22Rv1 (cell line): ENCODE measurements at regions not wholly inside any gene's neighbourhood (a gene's known extent, or its start where the extent isn't known, plus 50 kb on each side); places are given as distances from the start of the nearest gene placed in this dataset.

Experiments
- H3K27ac ChIP-seq: fragments of 450-650 bp; 2 replicates; pipeline ENCODE4 v1.5.1; 2017
- CTCF ChIP-seq: fragments of 450-650 bp; IDR thresholded peaks from 2 replicates; pipeline ENCODE4 v1.5.1; 2017; ENCODE audit warnings: mild to moderate bottlenecking
- ZFX ChIP-seq: fragments of 450-650 bp; IDR thresholded peaks from 2 replicates; pipeline ENCODE4 v1.6.1; 2017; ENCODE audit warnings: antibody characterized with exemption, borderline replicate concordance

- H3K27ac ChIP-seq, result no peak overlapping the region
- TF ChIP-seq CTCF (no peak), ZFX (no peak)
These were observed 107.8 kb upstream of the OXGR1 start for GRCh38 chr13:97101912-97102708.

- TF ChIP-seq CTCF, result no peak
- TF ChIP-seq ZFX, result no peak
- no peak overlapping the region for H3K27ac ChIP-seq
These were observed 112.0 kb upstream of the OXGR1 start for GRCh38 chr13:97106323-97106722.

- TF ChIP-seq CTCF (no peak), ZFX (no peak)
- H3K27ac ChIP-seq, result no peak overlapping the region
These were observed 113.7 kb upstream of the OXGR1 start for GRCh38 chr13:97107815-97108529.

- no peak overlapping the region for H3K27ac ChIP-seq
- TF ChIP-seq ZFX (no peak), CTCF (no peak)
These were observed 113.6 kb upstream of the MBNL2 start for GRCh38 chr13:97108530-97108900.

GRCh38 chr13:97109256-97109655 is 112.9 kb upstream of the MBNL2 start:
- H3K27ac ChIP-seq, result no peak overlapping the region
- TF ChIP-seq CTCF (no peak), ZFX (no peak)

GRCh38 chr13:97109841-97110492 is 112.2 kb upstream of the MBNL2 start:
- H3K27ac ChIP-seq, result no peak overlapping the region
- TF ChIP-seq CTCF, result peak; percentile 96
- no peak for TF ChIP-seq ZFX

- H3K27ac ChIP-seq, result no peak overlapping the region
- TF ChIP-seq ZFX (no peak), CTCF (no peak)
These were observed 111.2 kb upstream of the MBNL2 start for GRCh38 chr13:97110936-97111335.
